ENCODE measurements at regions not wholly inside any gene's neighbourhood (a gene's known extent, or its start where the extent isn't known, plus 50 kb on each side); places are given as distances from the start of the nearest gene placed in this dataset.

DNA sequence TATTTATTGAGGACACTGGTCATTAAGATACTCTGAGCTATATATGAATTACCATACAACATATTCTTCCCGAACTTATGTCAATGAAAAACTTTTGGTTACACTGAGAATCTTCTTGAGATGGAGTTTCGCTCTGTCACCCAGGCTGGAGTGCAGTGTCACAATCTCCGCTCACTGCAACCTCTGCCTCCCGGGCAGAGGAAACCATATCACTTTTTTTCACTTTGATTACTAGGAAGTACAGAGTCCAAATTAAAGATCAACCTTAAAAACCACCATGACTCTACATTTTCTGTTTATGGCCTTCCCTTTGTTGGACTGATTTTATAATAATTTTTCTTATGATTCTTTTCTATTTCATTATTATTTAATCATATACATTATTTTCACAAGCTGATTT lies 336.5 kb downstream of the FSCB start:
- TF ChIP-seq, protein P1, sequence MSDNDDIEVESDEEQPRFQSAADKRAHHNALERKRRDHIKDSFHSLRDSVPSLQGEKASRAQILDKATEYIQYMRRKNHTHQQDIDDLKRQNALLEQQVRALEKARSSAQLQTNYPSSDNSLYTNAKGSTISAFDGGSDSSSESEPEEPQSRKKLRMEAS (IDR thresholded peaks at IDR 0.05; ENCODE audit: insufficient read depth, insufficient read length) = no peak
- no peak for TF ChIP-seq POLR2A (IDR thresholded peaks at IDR 0.05; ENCODE audit: low read depth, low read length)

Data from endothelial cell of umbilical vein (primary cell).